ENCODE measurements at regions not wholly inside any gene's neighbourhood (a gene's known extent, or its start where the extent isn't known, plus 50 kb on each side); places are given as distances from the start of the nearest gene placed in this dataset.

GRCh38 chr14:55754471-55754870 is 174.5 kb downstream of the KTN1 start:
- Histone ChIP-seq H3K9me3 (ENCODE audit: insufficient read depth, low read length) (no peaks in the 10 kb centered on the region), H3K27me3 (ENCODE audit: low read length) (no peaks in the 10 kb centered on the region), H3K9ac (ENCODE audit: low read length) (no peak overlapping the region), H3F3A (ENCODE audit: insufficient read depth) (no peaks in the 10 kb centered on the region), H4K20me1 (ENCODE audit: low read depth, low read length) (no peaks in the 10 kb centered on the region), H3K4me3 (ENCODE audit: insufficient read depth, low read length, poor library complexity, severe bottlenecking) (no peak overlapping the region), H3K4me2 (ENCODE audit: low read depth, low read length, poor library complexity, severe bottlenecking) (no peak overlapping the region), H2AFZ (ENCODE audit: low read depth, low read length, severe bottlenecking) (no peak overlapping the region), H3K36me3 (ENCODE audit: low read length) (no peaks in the 10 kb centered on the region), H3K9me2 (replicated peaks; ENCODE audit: insufficient read depth, low read length) (no peaks in the 10 kb centered on the region), H3K27ac (ENCODE audit: low read depth, low read length) (no peak overlapping the region), H3K79me2 (ENCODE audit: insufficient read depth, low read length) (no peaks in the 10 kb centered on the region)
- TF ChIP-seq CTCF (IDR thresholded peaks at IDR 0.05; ENCODE audit: insufficient read depth, low read length, poor library complexity, severe bottlenecking) (no peak), EZH2phosphoT487 (conservative IDR thresholded peaks at IDR 0.05; ENCODE audit: low read length) (no peak)

- no peak overlapping the region for H3K27ac ChIP-seq (ENCODE audit: low read depth, low read length)
- no peaks in the 10 kb centered on the region for H3K79me2 ChIP-seq (ENCODE audit: insufficient read depth, low read length)
Observed at GRCh38 chr14:55754871-55755270, 174.9 kb downstream of the KTN1 start.

GRCh38 chr14:55756078-55756477 is 176.1 kb downstream of the KTN1 start:
- Histone ChIP-seq H3K4me3 (ENCODE audit: insufficient read depth, low read length, poor library complexity, severe bottlenecking) (no peak overlapping the region), H3K79me2 (ENCODE audit: insufficient read depth, low read length) (no peaks in the 10 kb centered on the region), H3K36me3 (ENCODE audit: low read length) (no peaks in the 10 kb centered on the region), H3K27ac (ENCODE audit: low read depth, low read length) (no peak overlapping the region), H3K9me2 (replicated peaks; ENCODE audit: insufficient read depth, low read length) (no peaks in the 10 kb centered on the region), H2AFZ (ENCODE audit: low read depth, low read length, severe bottlenecking) (no peak overlapping the region), H3F3A (ENCODE audit: insufficient read depth) (no peaks in the 10 kb centered on the region), H3K9me3 (ENCODE audit: insufficient read depth, low read length) (no peaks in the 10 kb centered on the region), H3K4me2 (ENCODE audit: low read depth, low read length, poor library complexity, severe bottlenecking) (no peak overlapping the region), H4K20me1 (ENCODE audit: low read depth, low read length) (no peaks in the 10 kb centered on the region), H3K9ac (ENCODE audit: low read length) (no peak overlapping the region), H3K27me3 (ENCODE audit: low read length) (no peaks in the 10 kb centered on the region)
- TF ChIP-seq CTCF (IDR thresholded peaks at IDR 0.05; ENCODE audit: insufficient read depth, low read length, poor library complexity, severe bottlenecking) (no peak), EZH2phosphoT487 (conservative IDR thresholded peaks at IDR 0.05; ENCODE audit: low read length) (no peak)

More at GRCh38 chr14:55754871-55755270, 174.9 kb downstream of the KTN1 start:
- Histone ChIP-seq H2AFZ (ENCODE audit: low read depth, low read length, severe bottlenecking) (no peak overlapping the region), H3K4me2 (ENCODE audit: low read depth, low read length, poor library complexity, severe bottlenecking) (no peak overlapping the region), H3K9ac (ENCODE audit: low read length) (no peak overlapping the region), H4K20me1 (ENCODE audit: low read depth, low read length) (no peaks in the 10 kb centered on the region), H3K27me3 (ENCODE audit: low read length) (no peaks in the 10 kb centered on the region), H3K9me2 (replicated peaks; ENCODE audit: insufficient read depth, low read length) (no peaks in the 10 kb centered on the region), H3K9me3 (ENCODE audit: insufficient read depth, low read length) (no peaks in the 10 kb centered on the region), H3K4me3 (ENCODE audit: insufficient read depth, low read length, poor library complexity, severe bottlenecking) (no peak overlapping the region), H3K36me3 (ENCODE audit: low read length) (no peaks in the 10 kb centered on the region), H3F3A (ENCODE audit: insufficient read depth) (no peaks in the 10 kb centered on the region)
- TF ChIP-seq EZH2phosphoT487 (conservative IDR thresholded peaks at IDR 0.05; ENCODE audit: low read length) (no peak), CTCF (IDR thresholded peaks at IDR 0.05; ENCODE audit: insufficient read depth, low read length, poor library complexity, severe bottlenecking) (no peak)
